ENCODE measurements at regions not wholly inside any gene's neighbourhood (a gene's known extent, or its start where the extent isn't known, plus 50 kb on each side); places are given as distances from the start of the nearest gene placed in this dataset.

GRCh38 chr22:48217596-48217995 is 1455.1 kb downstream of the TBC1D22A start:
- Histone ChIP-seq H3K4me3 (replicated peaks; ENCODE audit: low read depth, low read length) (no peak overlapping the region), H3K27me3 (replicated peaks; ENCODE audit: control insufficient read depth, insufficient read depth, low read length) (no peaks in the 10 kb centered on the region), H3K36me3 (ENCODE audit: control insufficient read depth, insufficient read depth, low read length) (no peaks in the 10 kb centered on the region)
- no peak for DNase-seq (ENCODE audit: extremely low read depth, insufficient read length)
- no peak for TF ChIP-seq CTCF (IDR thresholded peaks at IDR 0.05; ENCODE audit: insufficient read depth, low read length, poor library complexity, severe bottlenecking)

DNA sequence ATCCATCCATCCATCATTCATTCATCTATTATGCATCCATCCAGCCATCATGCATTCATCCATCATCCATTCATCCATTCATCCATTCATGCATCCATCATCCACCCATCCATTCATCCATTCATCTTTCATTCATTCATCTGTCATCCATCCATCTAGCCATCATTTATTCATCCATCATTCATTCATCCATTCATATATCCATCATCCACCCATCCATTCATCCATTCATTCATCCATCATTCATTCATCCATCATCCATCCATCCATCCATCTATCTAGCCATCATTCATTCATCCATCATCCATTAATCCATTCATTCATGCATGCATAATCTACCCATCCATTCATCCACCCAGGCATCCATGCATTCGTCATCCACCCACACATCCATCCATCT is 1450.3 kb downstream of the TBC1D22A start:
- TF ChIP-seq CTCF (IDR thresholded peaks at IDR 0.05; ENCODE audit: insufficient read depth, low read length, poor library complexity, severe bottlenecking) = no peak
- H3K27me3 ChIP-seq (replicated peaks; ENCODE audit: control insufficient read depth, insufficient read depth, low read length) = no peaks in the 10 kb centered on the region
- H3K4me3 ChIP-seq (replicated peaks; ENCODE audit: low read depth, low read length) = no peak overlapping the region
- no peak for DNase-seq (ENCODE audit: extremely low read depth, insufficient read length)
- no peaks in the 10 kb centered on the region for H3K36me3 ChIP-seq (ENCODE audit: control insufficient read depth, insufficient read depth, low read length)

DNA sequence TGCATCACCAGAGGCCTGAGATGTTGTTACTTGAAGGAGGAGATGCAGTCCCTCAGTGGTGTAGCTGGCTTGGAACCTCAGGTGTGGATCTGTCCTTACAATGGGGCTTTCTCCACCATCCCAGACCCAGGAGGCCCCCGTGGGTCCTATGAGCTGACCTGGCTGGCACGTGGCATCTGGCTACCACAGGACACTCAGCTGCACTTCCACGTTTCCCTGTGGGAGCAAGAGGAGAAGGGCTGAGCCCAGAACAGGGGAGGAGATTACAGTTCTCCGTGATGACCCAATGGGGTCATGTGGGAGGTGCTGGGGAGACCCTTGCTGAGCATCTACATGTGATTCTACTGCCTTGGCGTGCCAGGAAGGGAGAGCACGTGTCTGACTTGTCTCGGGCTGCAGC is 1448.4 kb downstream of the TBC1D22A start:
- Histone ChIP-seq H3K36me3 (ENCODE audit: control insufficient read depth, insufficient read depth, low read length) (no peaks in the 10 kb centered on the region), H3K4me3 (replicated peaks; ENCODE audit: low read depth, low read length) (no peak overlapping the region), H3K27me3 (replicated peaks; ENCODE audit: control insufficient read depth, insufficient read depth, low read length) (no peaks in the 10 kb centered on the region)
- no peak for TF ChIP-seq CTCF (IDR thresholded peaks at IDR 0.05; ENCODE audit: insufficient read depth, low read length, poor library complexity, severe bottlenecking)
- no peak for DNase-seq (ENCODE audit: extremely low read depth, insufficient read length)

DNA sequence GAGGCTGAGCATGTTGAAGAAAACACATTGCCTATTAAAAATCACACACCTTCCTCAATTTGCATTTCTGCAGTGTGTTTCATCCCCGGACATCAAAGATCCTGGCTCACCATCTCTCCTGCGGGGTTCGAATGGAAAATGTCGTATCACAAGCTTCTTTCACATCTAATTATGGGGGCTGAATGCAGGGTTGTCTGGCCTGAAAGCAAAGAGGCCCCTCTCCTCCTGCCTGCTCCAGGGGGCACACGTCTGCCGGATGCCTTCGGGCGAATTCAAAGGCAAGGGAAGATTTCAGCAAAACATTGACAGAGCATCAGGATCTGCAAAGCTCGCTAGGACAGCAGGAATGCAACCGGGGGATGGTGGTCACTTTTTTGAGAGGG is 1447.7 kb downstream of the TBC1D22A start:
- no peaks in the 10 kb centered on the region for H3K36me3 ChIP-seq (ENCODE audit: control insufficient read depth, insufficient read depth, low read length)
- no peak for DNase-seq (ENCODE audit: extremely low read depth, insufficient read length)
- no peaks in the 10 kb centered on the region for H3K27me3 ChIP-seq (replicated peaks; ENCODE audit: control insufficient read depth, insufficient read depth, low read length)
- H3K4me3 ChIP-seq (replicated peaks; ENCODE audit: low read depth, low read length) = no peak overlapping the region
- TF ChIP-seq CTCF (IDR thresholded peaks at IDR 0.05; ENCODE audit: insufficient read depth, low read length, poor library complexity, severe bottlenecking) = no peak

- Histone ChIP-seq H3K27me3 (replicated peaks; ENCODE audit: control insufficient read depth, insufficient read depth, low read length) (no peaks in the 10 kb centered on the region), H3K36me3 (ENCODE audit: control insufficient read depth, insufficient read depth, low read length) (no peaks in the 10 kb centered on the region), H3K4me3 (replicated peaks; ENCODE audit: low read depth, low read length) (no peak overlapping the region)
- DNase-seq (ENCODE audit: extremely low read depth, insufficient read length) = no peak
- TF ChIP-seq CTCF (IDR thresholded peaks at IDR 0.05; ENCODE audit: insufficient read depth, low read length, poor library complexity, severe bottlenecking) = no peak
These were observed 1447.2 kb downstream of the TBC1D22A start for GRCh38 chr22:48209473-48210197.

- Histone ChIP-seq H3K27me3 (replicated peaks; ENCODE audit: control insufficient read depth, insufficient read depth, low read length) (no peaks in the 10 kb centered on the region), H3K36me3 (ENCODE audit: control insufficient read depth, insufficient read depth, low read length) (no peaks in the 10 kb centered on the region), H3K4me3 (replicated peaks; ENCODE audit: low read depth, low read length) (no peak overlapping the region)
- DNase-seq (ENCODE audit: extremely low read depth, insufficient read length) = no peak
- TF ChIP-seq CTCF (IDR thresholded peaks at IDR 0.05; ENCODE audit: insufficient read depth, low read length, poor library complexity, severe bottlenecking) = no peak
These were observed 1446.4 kb downstream of the TBC1D22A start for GRCh38 chr22:48208894-48209293.
